PC-3 (cell line): ENCODE measurements at regions not wholly inside any gene's neighbourhood (a gene's known extent, or its start where the extent isn't known, plus 50 kb on each side); places are given as distances from the start of the nearest gene placed in this dataset.
"Not testable (repeated sequence)": the region's sequence is repeated elsewhere in the genome, so short reads cannot be mapped to it uniquely, and the experiment has no call there.

Source experiments
- ATAC-seq: fragments of 200-7000 bp; cut with Tn5 transposase; 2 replicates; pipeline ENCODE4 v1.9.1; 2020; ENCODE audit warnings: mild to moderate bottlenecking, moderate library complexity
- BruUV-seq: library from RNA; stranded (reverse); fragments of 400-500 nt; replicated peaks from 2 replicates; lab custom pipeline; 2021; lab: Mats Ljungman, UMichigan
- CTCF ChIA-PET: fragments of 300-600 bp; sonication (Branson Sonifier 250); formaldehyde crosslinking; loops from one replicate; lab custom pipeline; 2022; ENCODE audit warnings: antibody characterized with exemption; lab: Charles Lee
- POLR2A ChIA-PET: fragments of 300-600 bp; sonication (Branson Sonifier 250); formaldehyde crosslinking; loops from one replicate; lab custom pipeline; 2022; ENCODE audit warnings: antibody characterized with exemption; ENCODE audit not compliant: unreplicated experiment; lab: Charles Lee
- DNase-seq: peaks from one replicate; pipeline ENCODE4 v3.0.0-alpha.2; 2015
- H2AFZ ChIP-seq: fragments of 300-600 bp; sonication (generic); 2 replicates; pipeline ENCODE4 v1.6.0; 2016; ENCODE audit warnings: antibody characterized with exemption, low read length
- H3F3A ChIP-seq: fragments of 300-600 bp; sonication (generic); one replicate; pipeline ENCODE4 v1.6.0; 2017; ENCODE audit warnings: antibody characterized with exemption, low read length, control low read depth, mild to moderate bottlenecking; ENCODE audit not compliant: unreplicated experiment
- H3K27ac ChIP-seq: fragments of 300-600 bp; sonication (generic); 2 replicates; pipeline ENCODE4 v1.5.1; 2016; ENCODE audit warnings: mild to moderate bottlenecking, low read length
- H3K27me3 ChIP-seq: fragments of 300-600 bp; sonication (generic); 2 replicates; pipeline ENCODE4 v1.6.1; 2016; ENCODE audit warnings: low read length, mixed read lengths
- H3K36me3 ChIP-seq: fragments of 300-600 bp; sonication (generic); 2 replicates; pipeline ENCODE4 v1.6.1; 2016; ENCODE audit warnings: low read depth, mixed run types, low read length, mixed read lengths
- H3K4me1 ChIP-seq: fragments of 300-600 bp; sonication (generic); 2 replicates; pipeline ENCODE4 v1.5.1; 2016; ENCODE audit warnings: low read length; ENCODE audit not compliant: insufficient read depth
- H3K4me2 ChIP-seq: fragments of 300-600 bp; sonication (generic); 2 replicates; pipeline ENCODE4 v1.6.0; 2016; ENCODE audit warnings: low read length
- H3K4me3 ChIP-seq: fragments of 300-600 bp; sonication (generic); 2 replicates; pipeline ENCODE4 v1.5.1; 2016; ENCODE audit warnings: mild to moderate bottlenecking, low read length, mixed read lengths
- H3K79me2 ChIP-seq: fragments of 300-600 bp; sonication (generic); 2 replicates; pipeline ENCODE4 v1.6.1; 2017; ENCODE audit warnings: low read length, mixed read lengths
- H3K9ac ChIP-seq: fragments of 300-600 bp; sonication (generic); 2 replicates; pipeline ENCODE4 v1.6.0; 2016; ENCODE audit warnings: mild to moderate bottlenecking, low read length
- H3K9me2 ChIP-seq: fragments of 300-600 bp; sonication (generic); replicated peaks from 2 replicates; pipeline ENCODE4 v1.6.1; 2016; ENCODE audit warnings: mixed run types, low read length, mixed read lengths
- H3K9me3 ChIP-seq: fragments of 300-600 bp; sonication (generic); 2 replicates; pipeline ENCODE4 v1.6.1; 2016; ENCODE audit warnings: low read length, mixed read lengths
- H4K20me1 ChIP-seq: fragments of 300-600 bp; sonication (generic); 2 replicates; pipeline ENCODE4 v1.6.1; 2016; ENCODE audit warnings: low read length, mixed read lengths
- EZH2 ChIP-seq: fragments of 300-600 bp; sonication (generic); IDR thresholded peaks from one replicate; pipeline ENCODE4 v1.6.1; 2017; ENCODE audit warnings: antibody characterized with exemption, mild to moderate bottlenecking, low read length; ENCODE audit not compliant: unreplicated experiment
- EZH2phosphoT487 ChIP-seq: fragments of 300-600 bp; sonication (generic); IDR thresholded peaks from 2 replicates; pipeline ENCODE4 v1.6.1; 2018; ENCODE audit warnings: mild to moderate bottlenecking, antibody characterized with exemption, low read length, borderline replicate concordance
- intact Hi-C: fragments of 100-400 bp; cut with micrococcal nuclease; formaldehyde crosslinking; loops from 2 replicates; pipeline ENCODE4 v1.9.0; 2023
- TF ChIP-seq, protein P1 (sequence below): fragments of 300-600 bp; sonication (generic); conservative IDR thresholded peaks from 2 replicates; pipeline ENCODE4 v1.5.1; 2017; ENCODE audit warnings: antibody characterized with exemption, low read depth, mild to moderate bottlenecking, low read length

- ChIA-PET CTCF (no interaction called here), POLR2A (no interaction called here)
- no peaks in the 10 kb centered on the region for H3K9me2 ChIP-seq
- BruUV-seq: no TSS peak
- no peaks in the 10 kb centered on the region for H3K9me3 ChIP-seq
- H3K9ac ChIP-seq: no peak overlapping the region
- H2AFZ ChIP-seq: peak overlapping the region; percentile 66
- H3K27ac ChIP-seq: peak overlapping the region; percentile 56; the same call in 1 of the 2 replicates
- intact Hi-C loops: no loop called here
- ATAC-seq (peak; percentile 98), DNase-seq (peak; percentile 83)
- no peaks in the 10 kb centered on the region for H3K36me3 ChIP-seq
- no peak overlapping the region for H3K4me3 ChIP-seq
- no peaks in the 10 kb centered on the region for H3K27me3 ChIP-seq
- TF ChIP-seq, protein P1, sequence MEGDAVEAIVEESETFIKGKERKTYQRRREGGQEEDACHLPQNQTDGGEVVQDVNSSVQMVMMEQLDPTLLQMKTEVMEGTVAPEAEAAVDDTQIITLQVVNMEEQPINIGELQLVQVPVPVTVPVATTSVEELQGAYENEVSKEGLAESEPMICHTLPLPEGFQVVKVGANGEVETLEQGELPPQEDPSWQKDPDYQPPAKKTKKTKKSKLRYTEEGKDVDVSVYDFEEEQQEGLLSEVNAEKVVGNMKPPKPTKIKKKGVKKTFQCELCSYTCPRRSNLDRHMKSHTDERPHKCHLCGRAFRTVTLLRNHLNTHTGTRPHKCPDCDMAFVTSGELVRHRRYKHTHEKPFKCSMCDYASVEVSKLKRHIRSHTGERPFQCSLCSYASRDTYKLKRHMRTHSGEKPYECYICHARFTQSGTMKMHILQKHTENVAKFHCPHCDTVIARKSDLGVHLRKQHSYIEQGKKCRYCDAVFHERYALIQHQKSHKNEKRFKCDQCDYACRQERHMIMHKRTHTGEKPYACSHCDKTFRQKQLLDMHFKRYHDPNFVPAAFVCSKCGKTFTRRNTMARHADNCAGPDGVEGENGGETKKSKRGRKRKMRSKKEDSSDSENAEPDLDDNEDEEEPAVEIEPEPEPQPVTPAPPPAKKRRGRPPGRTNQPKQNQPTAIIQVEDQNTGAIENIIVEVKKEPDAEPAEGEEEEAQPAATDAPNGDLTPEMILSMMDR: no peak
- TF ChIP-seq EZH2 (no peak), EZH2phosphoT487 (no peak)
- no peaks in the 10 kb centered on the region for H3K79me2 ChIP-seq
- no peaks in the 10 kb centered on the region for H4K20me1 ChIP-seq
- H3K4me2 ChIP-seq: peak overlapping the region; percentile 57
- H3F3A ChIP-seq: no peaks in the 10 kb centered on the region
- H3K4me1 ChIP-seq: peaks cover 9% of the 10 kb centered on the region
Measured at GRCh38 chr17:5921512-5922282, 148.5 kb upstream of the WSCD1 start.

- Histone ChIP-seq H4K20me1 (no peaks in the 10 kb centered on the region), H3K9ac (no peak overlapping the region), H3K27me3 (no peaks in the 10 kb centered on the region), H3K79me2 (no peaks in the 10 kb centered on the region), H3F3A (no peaks in the 10 kb centered on the region), H3K9me3 (no peaks in the 10 kb centered on the region), H3K27ac (0 out of 2 replicates have a peak overlapping the region, but pooled peaks have one; percentile 37), H3K4me1 (peaks cover 9% of the 10 kb centered on the region), H3K4me2 (0 out of 2 replicates have a peak overlapping the region, but pooled peaks have one; percentile 57), H3K4me3 (no peak overlapping the region), H2AFZ (peak overlapping the region; percentile 66; the same call in 1 of the 2 replicates), H3K36me3 (no peaks in the 10 kb centered on the region), H3K9me2 (no peaks in the 10 kb centered on the region)
- CTCF ChIA-PET: no interaction called here
- intact Hi-C loops: no loop called here
- DNase-seq: no peak
- TF ChIP-seq, protein P1: no peak
- TF ChIP-seq EZH2phosphoT487 (no peak), EZH2 (no peak)
- no peak for ATAC-seq
- POLR2A ChIA-PET: no interaction called here
- BruUV-seq: no TSS peak
Measured at GRCh38 chr17:5922476-5922875, 147.7 kb upstream of the WSCD1 start.

DNA sequence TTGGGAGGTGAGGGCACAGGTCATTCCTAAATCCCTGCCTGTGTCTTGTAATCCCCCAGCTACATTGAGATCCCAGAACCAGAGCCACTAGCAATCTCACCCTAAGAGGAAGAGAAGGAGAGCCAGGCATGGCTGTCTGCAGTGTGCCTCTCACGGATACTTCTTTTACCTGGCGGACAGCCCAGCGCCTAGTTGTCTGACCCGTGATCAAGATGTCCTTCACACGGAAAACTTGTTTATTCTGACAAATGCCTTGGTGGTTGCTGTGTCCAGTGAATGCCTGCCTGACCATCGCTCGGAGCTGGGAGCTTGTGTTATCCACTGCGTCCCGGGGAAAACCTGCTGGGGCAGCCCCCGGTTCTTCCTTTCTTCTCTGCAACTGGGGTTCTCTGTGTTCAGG lies 140.5 kb upstream of the WSCD1 start:
- no peaks in the 10 kb centered on the region for H3K9me3 ChIP-seq
- H2AFZ ChIP-seq: no peak overlapping the region
- no peaks in the 10 kb centered on the region for H3F3A ChIP-seq
- ATAC-seq (no peak), DNase-seq (no peak)
- intact Hi-C loops: no loop called here
- no peaks in the 10 kb centered on the region for H3K79me2 ChIP-seq
- no peak overlapping the region for H3K4me2 ChIP-seq
- no TSS peak for BruUV-seq
- no peaks in the 10 kb centered on the region for H4K20me1 ChIP-seq
- TF ChIP-seq, protein P1: no peak
- no peaks in the 10 kb centered on the region for H3K27me3 ChIP-seq
- H3K27ac ChIP-seq: no peak overlapping the region
- POLR2A ChIA-PET: no interaction called here
- no peaks in the 10 kb centered on the region for H3K36me3 ChIP-seq
- H3K9ac ChIP-seq: no peak overlapping the region
- no peaks in the 10 kb centered on the region for H3K9me2 ChIP-seq
- no peaks in the 10 kb centered on the region for H3K4me1 ChIP-seq
- no peak overlapping the region for H3K4me3 ChIP-seq
- CTCF ChIA-PET: no interaction called here

GRCh38 chr17:5930555-5930954 lies 139.6 kb upstream of the WSCD1 start:
- H3K4me2 ChIP-seq, ATAC-seq, DNase-seq, BruUV-seq, H3K36me3 ChIP-seq, H3K27me3 ChIP-seq, H3K9ac ChIP-seq, H3K9me2 ChIP-seq, H2AFZ ChIP-seq, CTCF ChIA-PET, H3K4me1 ChIP-seq, H3K79me2 ChIP-seq, POLR2A ChIA-PET, H3K4me3 ChIP-seq, intact Hi-C loops, H4K20me1 ChIP-seq, H3K9me3 ChIP-seq, H3K27ac ChIP-seq, H3F3A ChIP-seq: not testable (repeated sequence)
